GM12873 (cell line): ENCODE measurements at regions not wholly inside any gene's neighbourhood (a gene's known extent, or its start where the extent isn't known, plus 50 kb on each side); places are given as distances from the start of the nearest gene placed in this dataset.

Experiments used
- TF ChIP-seq, protein P1 (sequence below): IDR thresholded peaks from 2 replicates; pipeline ENCODE4 v1.5.1; 2012; ENCODE audit warnings: low read depth, mild to moderate bottlenecking, moderate library complexity, low read length, control low read depth; ENCODE audit not compliant: insufficient read depth; ENCODE audit errors: missing control alignments

DNA sequence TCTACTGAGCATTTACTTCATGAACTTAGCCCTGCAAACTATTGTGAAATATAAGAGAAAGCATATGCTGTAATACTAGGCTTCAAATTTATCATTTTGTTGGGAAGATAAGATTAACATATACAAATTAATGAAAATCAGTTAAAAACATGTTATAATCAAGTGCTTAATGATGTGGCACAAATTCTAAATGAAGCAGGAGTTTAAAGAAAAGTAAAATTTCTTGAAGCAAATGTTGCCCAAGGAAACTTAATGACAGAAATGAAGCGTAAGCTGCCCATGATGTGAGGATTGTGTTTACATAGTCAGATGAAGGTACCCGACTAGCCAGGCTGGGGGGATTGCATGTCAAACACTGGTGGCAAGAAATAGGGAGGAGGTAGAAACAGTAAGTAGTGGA is 103.1 kb upstream of the GAP43 start:
- TF ChIP-seq, protein P1, sequence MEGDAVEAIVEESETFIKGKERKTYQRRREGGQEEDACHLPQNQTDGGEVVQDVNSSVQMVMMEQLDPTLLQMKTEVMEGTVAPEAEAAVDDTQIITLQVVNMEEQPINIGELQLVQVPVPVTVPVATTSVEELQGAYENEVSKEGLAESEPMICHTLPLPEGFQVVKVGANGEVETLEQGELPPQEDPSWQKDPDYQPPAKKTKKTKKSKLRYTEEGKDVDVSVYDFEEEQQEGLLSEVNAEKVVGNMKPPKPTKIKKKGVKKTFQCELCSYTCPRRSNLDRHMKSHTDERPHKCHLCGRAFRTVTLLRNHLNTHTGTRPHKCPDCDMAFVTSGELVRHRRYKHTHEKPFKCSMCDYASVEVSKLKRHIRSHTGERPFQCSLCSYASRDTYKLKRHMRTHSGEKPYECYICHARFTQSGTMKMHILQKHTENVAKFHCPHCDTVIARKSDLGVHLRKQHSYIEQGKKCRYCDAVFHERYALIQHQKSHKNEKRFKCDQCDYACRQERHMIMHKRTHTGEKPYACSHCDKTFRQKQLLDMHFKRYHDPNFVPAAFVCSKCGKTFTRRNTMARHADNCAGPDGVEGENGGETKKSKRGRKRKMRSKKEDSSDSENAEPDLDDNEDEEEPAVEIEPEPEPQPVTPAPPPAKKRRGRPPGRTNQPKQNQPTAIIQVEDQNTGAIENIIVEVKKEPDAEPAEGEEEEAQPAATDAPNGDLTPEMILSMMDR = no peak

DNA sequence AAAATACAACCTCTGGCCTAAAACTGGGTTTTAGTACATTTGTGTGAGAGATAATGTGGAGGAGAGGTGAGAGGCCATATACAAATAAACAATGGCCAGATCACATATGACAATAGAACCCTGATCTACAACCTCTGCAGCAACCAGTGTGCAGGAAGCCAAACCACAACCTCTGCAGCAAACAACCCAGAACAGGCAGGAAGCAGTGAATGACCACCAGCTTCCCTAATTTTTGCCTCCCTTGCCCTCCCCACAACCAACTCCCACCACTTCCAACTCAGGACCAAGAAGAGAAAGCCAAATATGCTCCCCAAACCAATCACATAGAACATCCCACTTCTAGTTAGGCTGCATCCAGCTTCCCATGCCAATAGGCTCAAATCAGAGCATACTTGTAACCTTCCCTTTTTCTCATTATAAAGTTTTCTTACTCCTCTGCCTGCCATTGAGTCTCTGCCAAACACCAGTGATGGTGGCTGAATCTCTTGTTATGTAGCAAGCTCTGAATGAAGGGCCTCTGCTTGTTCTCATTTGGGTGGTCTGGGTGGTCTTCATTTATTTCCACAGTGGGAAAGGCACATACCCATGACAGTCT is 102.6 kb upstream of the GAP43 start:
- TF ChIP-seq, protein P1 = no peak

DNA sequence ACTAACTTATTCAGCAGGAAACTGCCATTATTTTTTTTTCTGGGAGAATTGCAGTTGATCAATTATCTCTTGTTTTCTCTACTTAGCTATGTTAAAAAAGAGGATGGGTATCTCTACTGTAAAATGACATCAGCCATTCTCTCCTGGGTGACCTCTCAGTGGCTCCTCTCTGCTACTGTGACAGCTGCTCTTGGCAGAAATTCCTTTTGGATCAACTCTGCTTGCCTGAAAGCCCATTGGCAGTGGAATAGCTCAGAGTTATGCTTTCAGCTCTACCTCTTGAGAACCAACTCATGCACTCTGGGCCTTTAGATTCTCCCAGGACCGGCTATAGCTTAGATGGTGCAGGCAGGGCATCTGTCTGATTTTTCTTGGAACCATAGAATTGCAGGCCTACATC is 99.9 kb upstream of the GAP43 start:
- TF ChIP-seq, protein P1 = no peak

DNA sequence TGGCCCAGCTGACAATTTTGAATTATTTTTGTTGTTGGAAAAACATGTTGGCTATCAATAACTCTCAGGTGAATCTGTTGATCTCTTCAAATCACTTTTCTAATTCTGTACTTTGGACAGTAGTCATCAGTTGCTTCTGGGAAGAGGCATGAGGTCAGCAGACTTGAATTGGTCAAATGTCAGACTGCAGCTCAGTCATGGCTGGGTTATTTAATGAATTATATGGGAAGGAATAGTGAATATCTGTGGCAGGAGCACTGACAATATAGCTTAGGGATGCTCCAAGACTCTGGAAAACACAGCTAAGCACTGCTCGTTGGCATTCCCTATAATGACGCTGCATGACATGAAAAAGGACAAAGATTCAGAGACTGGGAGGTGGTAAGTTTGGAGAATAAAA is 98.8 kb upstream of the GAP43 start:
- TF ChIP-seq, protein P1 = no peak

DNA sequence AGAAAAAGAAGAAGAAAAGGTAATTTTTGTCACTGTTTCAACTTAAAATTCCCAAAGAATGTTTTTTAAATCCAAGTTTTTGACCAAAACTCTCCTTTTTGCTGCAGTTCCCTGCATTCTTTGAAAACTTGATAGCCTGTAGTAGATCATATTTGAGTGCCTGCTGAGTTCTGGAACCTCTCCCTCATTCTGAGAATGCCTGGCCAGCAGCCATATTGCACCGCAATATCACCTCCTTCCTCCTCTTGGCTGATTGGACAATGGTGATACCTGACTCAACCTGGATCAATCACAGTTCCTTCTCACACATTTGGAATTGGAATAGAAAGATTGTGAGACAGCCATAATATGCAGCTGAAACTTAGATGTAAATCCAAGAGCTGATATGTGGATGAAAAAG is 97.6 kb upstream of the GAP43 start:
- TF ChIP-seq, protein P1 = no peak

DNA sequence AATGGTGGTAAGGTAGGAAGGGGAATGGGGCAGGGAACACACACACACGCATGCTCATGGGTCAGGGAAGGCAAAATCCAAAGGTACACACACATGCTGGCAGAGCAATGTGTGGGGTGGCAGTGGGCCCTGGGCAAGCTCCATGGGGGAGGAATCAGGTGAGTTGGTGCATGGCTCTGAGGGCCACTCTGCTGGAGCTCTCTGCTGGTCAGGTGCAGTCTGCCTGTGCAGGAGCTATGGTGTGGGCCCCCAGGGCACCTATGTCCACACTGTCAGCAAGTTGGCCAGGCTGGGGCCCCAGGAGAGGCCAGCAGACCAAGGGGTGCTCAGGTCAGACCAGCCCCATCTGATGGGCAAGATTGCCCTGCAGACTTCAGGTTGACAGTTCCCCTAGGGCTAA is 90.1 kb upstream of the GAP43 start:
- TF ChIP-seq, protein P1 = no peak

DNA sequence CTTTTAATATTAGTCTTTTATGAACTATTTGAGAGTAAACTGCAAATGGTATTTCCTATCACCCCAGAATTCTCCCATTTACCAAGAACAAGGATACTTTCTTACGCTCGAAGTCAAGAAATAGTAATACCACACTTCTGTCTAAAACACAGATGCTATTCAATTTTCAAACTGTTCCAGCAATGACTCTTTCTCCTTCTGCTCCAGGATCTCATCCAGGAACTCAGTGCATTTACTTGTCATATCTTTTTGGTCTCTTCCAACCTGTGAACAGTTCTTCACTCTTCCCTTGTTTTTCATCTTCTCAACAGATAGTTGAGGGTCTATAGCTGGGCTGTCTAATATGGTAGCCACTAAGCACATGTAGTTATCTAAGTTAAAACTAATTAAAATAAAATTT is 87.1 kb upstream of the GAP43 start:
- TF ChIP-seq, protein P1 = no peak
